ENCODE measurements at regions not wholly inside any gene's neighbourhood (a gene's known extent, or its start where the extent isn't known, plus 50 kb on each side); places are given as distances from the start of the nearest gene placed in this dataset.

- no peaks in the 10 kb centered on the region for H3K4me1 ChIP-seq
- H3K4me3 ChIP-seq, result no peak overlapping the region
- no peak for TF ChIP-seq CTCF (IDR thresholded peaks at IDR 0.05)
- H3K27me3 ChIP-seq, result no peaks in the 10 kb centered on the region
- no peak overlapping the region for H3K27ac ChIP-seq
- no peaks in the 10 kb centered on the region for H3K9me3 ChIP-seq
- H3K36me3 ChIP-seq, result no peaks in the 10 kb centered on the region
- intact Hi-C loops (cut with DNase I; ENCODE audit: low total_unique reads), result no loop called here
- DNase-seq, result no peak
Measured at GRCh38 chr11:97325693-97326092, 935.9 kb downstream of the JRKL start.

- no peak overlapping the region for H3K27ac ChIP-seq
- H3K4me3 ChIP-seq, result no peak overlapping the region
- H3K9me3 ChIP-seq, result no peaks in the 10 kb centered on the region
- no peak for DNase-seq
- intact Hi-C loops (cut with DNase I; ENCODE audit: low total_unique reads), result no loop called here
- no peaks in the 10 kb centered on the region for H3K36me3 ChIP-seq
- H3K27me3 ChIP-seq, result no peaks in the 10 kb centered on the region
- no peaks in the 10 kb centered on the region for H3K4me1 ChIP-seq
- no peak for TF ChIP-seq CTCF (IDR thresholded peaks at IDR 0.05)
Measured at GRCh38 chr11:97332271-97332670, 942.5 kb downstream of the JRKL start.

- H3K27ac ChIP-seq, result no peak overlapping the region
- no peaks in the 10 kb centered on the region for H3K36me3 ChIP-seq
- no peaks in the 10 kb centered on the region for H3K9me3 ChIP-seq
- H3K27me3 ChIP-seq, result no peaks in the 10 kb centered on the region
- TF ChIP-seq CTCF (IDR thresholded peaks at IDR 0.05), result no peak
- no peak for DNase-seq
- intact Hi-C loops (cut with DNase I; ENCODE audit: low total_unique reads), result no loop called here
- no peaks in the 10 kb centered on the region for H3K4me1 ChIP-seq
- no peak overlapping the region for H3K4me3 ChIP-seq
Measured at GRCh38 chr11:97336064-97336463, 946.3 kb downstream of the JRKL start.

GRCh38 chr11:97345032-97345431, 955.2 kb downstream of the JRKL start:
- Histone ChIP-seq H3K36me3 (no peaks in the 10 kb centered on the region), H3K4me1 (no peaks in the 10 kb centered on the region), H3K27ac (no peak overlapping the region), H3K9me3 (no peaks in the 10 kb centered on the region), H3K4me3 (no peak overlapping the region), H3K27me3 (no peaks in the 10 kb centered on the region)
- no peak for DNase-seq
- intact Hi-C loops (cut with DNase I; ENCODE audit: low total_unique reads), result no loop called here
- TF ChIP-seq CTCF (IDR thresholded peaks at IDR 0.05), result no peak

- H3K9me3 ChIP-seq, result no peaks in the 10 kb centered on the region
- no peaks in the 10 kb centered on the region for H3K27me3 ChIP-seq
- DNase-seq, result no peak
- no peaks in the 10 kb centered on the region for H3K36me3 ChIP-seq
- no peak for TF ChIP-seq CTCF (IDR thresholded peaks at IDR 0.05)
- no peak overlapping the region for H3K4me3 ChIP-seq
- no peak overlapping the region for H3K27ac ChIP-seq
- intact Hi-C loops (cut with DNase I; ENCODE audit: low total_unique reads), result no loop called here
- peaks cover 0 to 1% (median 0%) of the 10 kb centered on the region in 4 donors for H3K4me1 ChIP-seq
Measured at GRCh38 chr11:97349201-97349600, 959.4 kb downstream of the JRKL start.

GRCh38 chr11:97351939-97352338, 962.1 kb downstream of the JRKL start:
- no peak overlapping the region for H3K4me3 ChIP-seq
- DNase-seq, result no peak
- TF ChIP-seq CTCF (IDR thresholded peaks at IDR 0.05), result no peak

More at GRCh38 chr11:97351939-97352338, 962.1 kb downstream of the JRKL start:
- no peaks in the 10 kb centered on the region for H3K27me3 ChIP-seq
- no peak overlapping the region for H3K27ac ChIP-seq
- intact Hi-C loops (cut with DNase I; ENCODE audit: low total_unique reads), result no loop called here
- no peaks in the 10 kb centered on the region for H3K36me3 ChIP-seq
- no peaks in the 10 kb centered on the region for H3K9me3 ChIP-seq
- peaks cover 0 to 4% (median 0%) of the 10 kb centered on the region in 4 donors for H3K4me1 ChIP-seq

Measured in tibial artery (tissue), 4 donors.